Mesenteric fat pad (tissue), 1 donor: ENCODE measurements at regions not wholly inside any gene's neighbourhood (a gene's known extent, or its start where the extent isn't known, plus 50 kb on each side); places are given as distances from the start of the nearest gene placed in this dataset.
"Not testable (repeated sequence)": the region's sequence is repeated elsewhere in the genome, so short reads cannot be mapped to it uniquely, and the experiment has no call there.

Source experiments
- DNase-seq: peaks from one replicate; pipeline ENCODE4 v3.0.0-alpha.2; 2020; ENCODE audit warnings: low spot score
- donor health status: DM: yes; HTN: yes; CAD: no.

- no peak for DNase-seq
These were observed 962.6 kb upstream of the FBXO33 start for GRCh38 chr14:40394634-40395340.

- no peak for DNase-seq
These were observed 960.9 kb upstream of the FBXO33 start for GRCh38 chr14:40393143-40393542.

- no peak for DNase-seq
These were observed 954.2 kb upstream of the FBXO33 start for GRCh38 chr14:40386433-40386832.

- no peak for DNase-seq
These were observed 942.0 kb upstream of the FBXO33 start for GRCh38 chr14:40374221-40374620.

- no peak for DNase-seq
These were observed 938.8 kb upstream of the FBXO33 start for GRCh38 chr14:40371011-40371410.

GRCh38 chr14:40368314-40368713 is 936.1 kb upstream of the FBXO33 start:
- no peak for DNase-seq

GRCh38 chr14:40367717-40368116 is 935.5 kb upstream of the FBXO33 start:
- DNase-seq, result no peak

- DNase-seq, result no peak
These were observed 933.1 kb upstream of the FBXO33 start for GRCh38 chr14:40365305-40365704.

- no peak for DNase-seq
These were observed 930.6 kb upstream of the FBXO33 start for GRCh38 chr14:40362856-40363255.

GRCh38 chr14:40354754-40355153 is 922.5 kb upstream of the FBXO33 start:
- DNase-seq, result no peak

GRCh38 chr14:40348104-40348503 is 915.9 kb upstream of the FBXO33 start:
- DNase-seq, result not testable (repeated sequence)

- DNase-seq, result no peak
These were observed 915.4 kb upstream of the FBXO33 start for GRCh38 chr14:40347675-40348074.

GRCh38 chr14:40346275-40346674 is 914.0 kb upstream of the FBXO33 start:
- DNase-seq, result no peak

- no peak for DNase-seq
These were observed 913.1 kb upstream of the FBXO33 start for GRCh38 chr14:40345334-40345733.

GRCh38 chr14:40340708-40341107 is 908.5 kb upstream of the FBXO33 start:
- no peak for DNase-seq

GRCh38 chr14:40336846-40337245 is 904.6 kb upstream of the FBXO33 start:
- no peak for DNase-seq

- DNase-seq, result not testable (repeated sequence)
These were observed 894.3 kb upstream of the FBXO33 start for GRCh38 chr14:40326519-40326918.

- DNase-seq, result no peak
These were observed 886.0 kb upstream of the FBXO33 start for GRCh38 chr14:40318211-40318719.

- DNase-seq, result no peak
These were observed 885.5 kb upstream of the FBXO33 start for GRCh38 chr14:40317690-40318089.

- DNase-seq, result no peak
These were observed 880.1 kb upstream of the FBXO33 start for GRCh38 chr14:40312296-40312695.

- DNase-seq, result no peak
These were observed 876.9 kb upstream of the FBXO33 start for GRCh38 chr14:40309124-40309523.

- DNase-seq, result no peak
These were observed 876.0 kb upstream of the FBXO33 start for GRCh38 chr14:40308240-40308639.

GRCh38 chr14:40296821-40297220 is 864.6 kb upstream of the FBXO33 start:
- no peak for DNase-seq
